A673 (cell line): ENCODE measurements at regions not wholly inside any gene's neighbourhood (a gene's known extent, or its start where the extent isn't known, plus 50 kb on each side); places are given as distances from the start of the nearest gene placed in this dataset.

Source experiments
- BruUV-seq: library from RNA; stranded (reverse); fragments of 400-500 nt; replicated peaks from 2 replicates; lab custom pipeline; 2021; lab: Mats Ljungman, UMichigan
- CTCF ChIA-PET: fragments of 300-600 bp; sonication (Branson Sonifier 250); formaldehyde crosslinking; loops from one replicate; lab custom pipeline; 2022; ENCODE audit warnings: antibody characterized with exemption; lab: Charles Lee
- POLR2A ChIA-PET: fragments of 300-600 bp; sonication (Branson Sonifier 250); formaldehyde crosslinking; loops from one replicate; lab custom pipeline; 2022; ENCODE audit warnings: antibody characterized with exemption; ENCODE audit not compliant: low non-redundant PET; lab: Charles Lee
- DNase-seq: peaks from one replicate; pipeline ENCODE4 v3.0.0-alpha.2; 2015; ENCODE audit warnings: low spot score
- H3K27ac ChIP-seq: fragments of 200-600 bp; sonication (generic); 2 replicates; pipeline ENCODE4 v1.5.1; 2016; ENCODE audit warnings: mixed run types, low read depth, mild to moderate bottlenecking, mixed read lengths, antibody characterized with exemption, low read length; ENCODE audit not compliant: poor library complexity, severe bottlenecking
- H3K27me3 ChIP-seq: fragments of 200-600 bp; sonication (generic); replicated peaks from 2 replicates; pipeline ENCODE4 v1.6.1; 2017; ENCODE audit warnings: mixed run types, low read depth, mild to moderate bottlenecking, mixed read lengths, antibody characterized with exemption, low read length; ENCODE audit not compliant: insufficient read depth, poor library complexity
- H3K36me3 ChIP-seq: fragments of 200-600 bp; sonication (generic); 2 replicates; pipeline ENCODE4 v1.6.1; 2016; ENCODE audit warnings: mixed run types, mild to moderate bottlenecking, mixed read lengths, antibody characterized with exemption, low read length; ENCODE audit not compliant: insufficient read depth, poor library complexity, severe bottlenecking
- H3K4me1 ChIP-seq: fragments of 200-600 bp; sonication (generic); 2 replicates; pipeline ENCODE4 v1.6.1; 2017; ENCODE audit warnings: mixed run types, mild to moderate bottlenecking, mixed read lengths, antibody characterized with exemption, low read length; ENCODE audit not compliant: insufficient read depth, poor library complexity, severe bottlenecking
- H3K4me3 ChIP-seq: fragments of 200-600 bp; sonication (generic); 2 replicates; pipeline ENCODE4 v1.5.1; 2016; ENCODE audit warnings: low read depth, mixed run types, mild to moderate bottlenecking, mixed read lengths, low read length; ENCODE audit not compliant: poor library complexity, severe bottlenecking
- H3K9me3 ChIP-seq: fragments of 200-600 bp; sonication (generic); 2 replicates; pipeline ENCODE4 v1.6.1; 2016; ENCODE audit warnings: mixed run types, low read depth, mild to moderate bottlenecking, mixed read lengths, antibody characterized with exemption, low read length; ENCODE audit not compliant: poor library complexity, severe bottlenecking
- EZH2 ChIP-seq: fragments of 200-600 bp; sonication (generic); IDR thresholded peaks from 2 replicates; pipeline ENCODE4 v1.6.1; 2017; ENCODE audit warnings: borderline replicate concordance, low read depth, mild to moderate bottlenecking, mixed read lengths, antibody characterized with exemption, low read length; ENCODE audit not compliant: poor library complexity, severe bottlenecking
- intact Hi-C: fragments of 100-400 bp; cut with micrococcal nuclease; formaldehyde crosslinking; loops from one replicate; pipeline ENCODE4 v1.10.0; 2022; ENCODE audit not compliant: unreplicated experiment
- TF ChIP-seq, protein P1 (sequence below): fragments of 300-800, 200-600 bp; sonication (generic); conservative IDR thresholded peaks from 2 replicates; pipeline ENCODE4 v1.5.1; 2017; ENCODE audit warnings: low read depth, mild to moderate bottlenecking, antibody characterized with exemption, low read length, moderate library complexity, mixed read lengths

DNA sequence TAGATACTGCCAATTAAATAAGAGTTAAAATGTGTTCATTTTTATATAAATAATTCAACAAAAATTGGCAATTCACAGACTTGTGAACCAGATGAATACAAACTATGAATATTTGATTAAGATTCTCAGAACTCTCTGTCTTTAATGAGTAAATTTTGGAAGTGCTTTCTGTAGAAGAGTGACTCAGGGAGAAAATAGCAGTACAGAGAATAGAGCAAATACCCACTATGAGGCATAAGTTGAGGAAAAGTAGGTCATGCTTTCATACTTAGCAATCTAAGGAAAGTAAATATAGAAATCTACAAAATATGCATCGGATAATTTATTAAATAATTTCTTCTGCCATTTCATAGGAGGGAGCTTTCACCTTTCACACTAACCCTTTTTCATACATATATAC is 117.7 kb upstream of the TMEM106B start:
- no peak overlapping the region for H3K27ac ChIP-seq
- ChIA-PET POLR2A (no interaction called here), CTCF (no interaction called here)
- no peak for TF ChIP-seq EZH2
- TF ChIP-seq, protein P1, sequence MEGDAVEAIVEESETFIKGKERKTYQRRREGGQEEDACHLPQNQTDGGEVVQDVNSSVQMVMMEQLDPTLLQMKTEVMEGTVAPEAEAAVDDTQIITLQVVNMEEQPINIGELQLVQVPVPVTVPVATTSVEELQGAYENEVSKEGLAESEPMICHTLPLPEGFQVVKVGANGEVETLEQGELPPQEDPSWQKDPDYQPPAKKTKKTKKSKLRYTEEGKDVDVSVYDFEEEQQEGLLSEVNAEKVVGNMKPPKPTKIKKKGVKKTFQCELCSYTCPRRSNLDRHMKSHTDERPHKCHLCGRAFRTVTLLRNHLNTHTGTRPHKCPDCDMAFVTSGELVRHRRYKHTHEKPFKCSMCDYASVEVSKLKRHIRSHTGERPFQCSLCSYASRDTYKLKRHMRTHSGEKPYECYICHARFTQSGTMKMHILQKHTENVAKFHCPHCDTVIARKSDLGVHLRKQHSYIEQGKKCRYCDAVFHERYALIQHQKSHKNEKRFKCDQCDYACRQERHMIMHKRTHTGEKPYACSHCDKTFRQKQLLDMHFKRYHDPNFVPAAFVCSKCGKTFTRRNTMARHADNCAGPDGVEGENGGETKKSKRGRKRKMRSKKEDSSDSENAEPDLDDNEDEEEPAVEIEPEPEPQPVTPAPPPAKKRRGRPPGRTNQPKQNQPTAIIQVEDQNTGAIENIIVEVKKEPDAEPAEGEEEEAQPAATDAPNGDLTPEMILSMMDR, result no peak
- no peaks in the 10 kb centered on the region for H3K4me1 ChIP-seq
- no peaks in the 10 kb centered on the region for H3K36me3 ChIP-seq
- no peaks in the 10 kb centered on the region for H3K9me3 ChIP-seq
- no TSS peak for BruUV-seq
- no peak for DNase-seq
- no peaks in the 10 kb centered on the region for H3K27me3 ChIP-seq
- H3K4me3 ChIP-seq, result no peak overlapping the region
- intact Hi-C loops, result no loop called here

DNA sequence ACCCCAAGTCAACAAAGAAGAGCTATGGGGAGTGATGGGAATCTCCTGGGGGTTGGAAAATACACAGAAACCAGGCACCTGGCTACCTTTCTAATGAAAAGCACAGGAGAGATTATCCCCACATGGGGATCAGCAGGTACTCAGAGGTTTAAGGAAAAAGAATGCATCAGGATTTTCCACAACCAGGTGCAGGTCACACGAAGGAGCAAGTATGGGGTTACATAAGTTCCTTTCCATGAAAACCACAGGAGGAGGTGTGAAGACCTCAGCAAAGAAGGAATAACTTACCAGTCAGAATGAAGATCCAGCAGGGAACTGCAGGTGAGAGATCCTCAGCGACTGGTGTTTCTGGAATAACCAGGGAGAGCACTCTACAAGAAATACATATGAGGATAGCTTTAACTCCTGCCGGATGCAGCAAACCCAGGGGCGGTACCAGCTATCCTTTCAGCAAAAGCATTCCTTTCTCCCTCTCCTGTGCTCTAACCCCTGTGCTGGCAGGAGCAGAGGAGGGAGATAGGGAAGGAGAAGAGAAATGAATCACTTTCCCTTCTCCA is 116.7 kb upstream of the TMEM106B start:
- Histone ChIP-seq H3K4me1 (no peaks in the 10 kb centered on the region), H3K27me3 (no peaks in the 10 kb centered on the region), H3K4me3 (no peak overlapping the region), H3K9me3 (no peaks in the 10 kb centered on the region), H3K36me3 (no peaks in the 10 kb centered on the region), H3K27ac (no peak overlapping the region)
- BruUV-seq, result no TSS peak
- TF ChIP-seq, protein P1, result no peak
- TF ChIP-seq EZH2, result no peak
- POLR2A ChIA-PET, result no interaction called here
- CTCF ChIA-PET, result no interaction called here
- no peak for DNase-seq
- intact Hi-C loops, result no loop called here

- Histone ChIP-seq H3K9me3 (no peaks in the 10 kb centered on the region), H3K4me3 (no peak overlapping the region), H3K36me3 (no peaks in the 10 kb centered on the region), H3K27me3 (no peaks in the 10 kb centered on the region), H3K27ac (no peak overlapping the region), H3K4me1 (no peaks in the 10 kb centered on the region)
- DNase-seq, result no peak
- BruUV-seq, result no TSS peak
- ChIA-PET CTCF (no interaction called here), POLR2A (no interaction called here)
- TF ChIP-seq EZH2, result no peak
- TF ChIP-seq, protein P1, result no peak
- intact Hi-C loops, result no loop called here
Measured at GRCh38 chr7:12102126-12102525, 109.0 kb upstream of the TMEM106B start.
